Vagina (tissue), 2 donors: ENCODE measurements at regions not wholly inside any gene's neighbourhood (a gene's known extent, or its start where the extent isn't known, plus 50 kb on each side); places are given as distances from the start of the nearest gene placed in this dataset.

Source experiments
- POLR2AphosphoS5 ChIP-seq, 2 donors: sonication (generic); formaldehyde crosslinking; IDR thresholded peaks; one replicate each; pipeline ENCODE4 v1.9.0; 2017; ENCODE audit warnings: antibody characterized with exemption in 2 of 2, mild to moderate bottlenecking in 2 of 2, low read depth in 1 of 2; ENCODE audit not compliant: insufficient read depth in 1 of 2
- TF ChIP-seq, protein P1 (sequence below), 3 experiments: fragments of 450-650 bp in 2 of 3; fragments of 200-600 bp in 1 of 3; sonication (generic) in 1 of 3; IDR thresholded peaks; one replicate each; pipeline ENCODE4 v1.5.1; 2017 to 2019; ENCODE audit warnings: antibody characterized with exemption in 3 of 3, mild to moderate bottlenecking in 2 of 3, moderate library complexity in 2 of 3

DNA sequence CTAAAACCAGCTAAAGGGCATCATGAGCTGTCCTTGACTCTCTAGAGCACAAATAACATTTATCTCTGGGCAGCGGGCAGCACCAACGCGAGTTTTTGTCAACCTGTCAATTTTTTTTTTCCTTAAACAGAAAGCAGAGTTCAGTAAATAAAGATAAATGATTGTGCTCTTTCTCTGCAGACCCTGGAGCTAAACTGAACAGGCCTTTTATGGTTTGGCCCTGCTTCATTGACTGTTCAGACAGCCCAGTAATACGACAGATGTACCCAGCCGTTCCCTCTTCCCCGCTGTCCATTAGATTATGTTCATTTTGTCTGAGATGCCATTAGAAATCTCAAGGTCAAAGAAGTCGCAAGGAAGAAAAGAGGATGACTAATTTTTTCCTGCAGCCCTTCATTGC is 280.5 kb upstream of the PIK3C3 start:
- TF ChIP-seq, protein P1, sequence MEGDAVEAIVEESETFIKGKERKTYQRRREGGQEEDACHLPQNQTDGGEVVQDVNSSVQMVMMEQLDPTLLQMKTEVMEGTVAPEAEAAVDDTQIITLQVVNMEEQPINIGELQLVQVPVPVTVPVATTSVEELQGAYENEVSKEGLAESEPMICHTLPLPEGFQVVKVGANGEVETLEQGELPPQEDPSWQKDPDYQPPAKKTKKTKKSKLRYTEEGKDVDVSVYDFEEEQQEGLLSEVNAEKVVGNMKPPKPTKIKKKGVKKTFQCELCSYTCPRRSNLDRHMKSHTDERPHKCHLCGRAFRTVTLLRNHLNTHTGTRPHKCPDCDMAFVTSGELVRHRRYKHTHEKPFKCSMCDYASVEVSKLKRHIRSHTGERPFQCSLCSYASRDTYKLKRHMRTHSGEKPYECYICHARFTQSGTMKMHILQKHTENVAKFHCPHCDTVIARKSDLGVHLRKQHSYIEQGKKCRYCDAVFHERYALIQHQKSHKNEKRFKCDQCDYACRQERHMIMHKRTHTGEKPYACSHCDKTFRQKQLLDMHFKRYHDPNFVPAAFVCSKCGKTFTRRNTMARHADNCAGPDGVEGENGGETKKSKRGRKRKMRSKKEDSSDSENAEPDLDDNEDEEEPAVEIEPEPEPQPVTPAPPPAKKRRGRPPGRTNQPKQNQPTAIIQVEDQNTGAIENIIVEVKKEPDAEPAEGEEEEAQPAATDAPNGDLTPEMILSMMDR (IDR thresholded peaks at IDR 0.05) = no peak
- no peak for TF ChIP-seq POLR2AphosphoS5 (IDR thresholded peaks at IDR 0.05; ENCODE audit: insufficient read depth in 1 of 2, low read depth in 1 of 2)
